Upper lobe of right lung (tissue), 1 donor: ENCODE measurements at regions not wholly inside any gene's neighbourhood (a gene's known extent, or its start where the extent isn't known, plus 50 kb on each side); places are given as distances from the start of the nearest gene placed in this dataset.

Experiments
- ATAC-seq: fragments of 200-7000 bp; cut with Tn5 transposase; one replicate; pipeline ENCODE4 v1.9.1; 2020; ENCODE audit warnings: mild to moderate bottlenecking, moderate library complexity
- DNase-seq: peaks from one replicate; pipeline ENCODE4 v3.0.0-alpha.2; 2020
- H3K27ac ChIP-seq: fragments of 200-600 bp; one replicate; pipeline ENCODE4 v1.8.0; 2022
- H3K27me3 ChIP-seq: fragments of 200-600 bp; one replicate; pipeline ENCODE4 v1.8.0; 2022; ENCODE audit warnings: mild to moderate bottlenecking
- H3K36me3 ChIP-seq: fragments of 200-600 bp; one replicate; pipeline ENCODE4 v1.8.0; 2022
- H3K4me1 ChIP-seq: fragments of 200-600 bp; one replicate; pipeline ENCODE4 v1.8.0; 2022
- H3K4me3 ChIP-seq: fragments of 200-600 bp; one replicate; pipeline ENCODE4 v1.8.0; 2022; ENCODE audit warnings: mild to moderate bottlenecking
- H3K9me3 ChIP-seq: fragments of 200-600 bp; one replicate; pipeline ENCODE4 v1.8.0; 2022
- CTCF ChIP-seq: fragments of 200-600 bp; IDR thresholded peaks from one replicate; pipeline ENCODE4 v1.8.0; 2022; ENCODE audit warnings: antibody characterized with exemption
- intact Hi-C: fragments of 100-400 bp; cut with DNase I; formaldehyde crosslinking; loops from one replicate; pipeline ENCODE4 v1.11.0; 2022
- donor health status: DM: no; HTN: yes; CAD: no; lungs with severe emphysema.

GRCh38 chr14:95763875-95764274 is 50.0 kb upstream of the TCL1A start:
- no peak for ATAC-seq
- Histone ChIP-seq H3K4me3 (no peak overlapping the region), H3K9me3 (no peaks in the 10 kb centered on the region), H3K4me1 (no peaks in the 10 kb centered on the region), H3K27me3 (no peaks in the 10 kb centered on the region), H3K27ac (no peak overlapping the region), H3K36me3 (no peaks in the 10 kb centered on the region)
- intact Hi-C loops, result no loop called here
- DNase-seq, result no peak
- TF ChIP-seq CTCF, result no peak
